NB4 (cell line): ENCODE measurements at regions not wholly inside any gene's neighbourhood (a gene's known extent, or its start where the extent isn't known, plus 50 kb on each side); places are given as distances from the start of the nearest gene placed in this dataset.

Experiments
- CTCF ChIP-seq: IDR thresholded peaks from one replicate; pipeline ENCODE4 v1.5.1; 2012; ENCODE audit warnings: low read depth, low read length
- MAX ChIP-seq: IDR thresholded peaks from 2 replicates; pipeline ENCODE4 v1.6.1; 2011; ENCODE audit warnings: low read depth, low read length

- TF ChIP-seq CTCF, result no peak
- TF ChIP-seq MAX, result no peak
These were observed 479.4 kb upstream of the ZEB2 start for GRCh38 chr2:144999071-144999875.
